KOPT-K1 (cell line): ENCODE measurements at regions not wholly inside any gene's neighbourhood (a gene's known extent, or its start where the extent isn't known, plus 50 kb on each side); places are given as distances from the start of the nearest gene placed in this dataset.
"Not testable (repeated sequence)": the region's sequence is repeated elsewhere in the genome, so short reads cannot be mapped to it uniquely, and the experiment has no call there.

Experiments
- H3K27ac ChIP-seq: fragments of 200-600 bp; sonication (generic); 2 replicates; pipeline ENCODE4 v1.5.1; 2016; ENCODE audit warnings: antibody characterized with exemption, mild to moderate bottlenecking, low read depth, low read length; ENCODE audit not compliant: poor library complexity, severe bottlenecking
- H3K36me3 ChIP-seq: fragments of 200-600 bp; sonication (generic); 2 replicates; pipeline ENCODE4 v1.5.1; 2017; ENCODE audit warnings: antibody characterized with exemption, mild to moderate bottlenecking, low read length, moderate library complexity; ENCODE audit not compliant: insufficient read depth
- H3K9me3 ChIP-seq: fragments of 200-600 bp; sonication (generic); 2 replicates; pipeline ENCODE4 v1.5.1; 2017; ENCODE audit warnings: antibody characterized with exemption, low read length, mild to moderate bottlenecking; ENCODE audit not compliant: insufficient read depth, poor library complexity, severe bottlenecking

DNA sequence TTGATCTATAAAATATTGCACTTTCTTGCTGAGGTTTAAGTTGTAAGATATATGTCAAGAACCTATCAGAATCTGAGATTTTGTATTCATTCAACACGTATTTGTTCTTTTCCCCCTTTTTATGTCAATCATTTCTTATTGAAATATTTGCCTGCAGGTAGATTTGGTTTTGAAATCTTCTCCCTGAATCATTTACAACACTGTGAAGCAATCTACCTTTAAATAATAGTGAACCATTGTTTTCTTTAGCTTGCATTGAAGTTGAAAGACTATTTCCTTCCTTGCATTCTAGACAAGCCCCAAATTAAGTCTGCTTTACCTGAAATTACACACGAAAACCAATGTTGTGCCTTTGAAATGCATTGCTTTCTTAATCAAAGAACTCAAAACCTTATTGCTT, 460.2 kb downstream of the KIF2B start:
- no peaks in the 10 kb centered on the region for H3K9me3 ChIP-seq
- H3K36me3 ChIP-seq: no peaks in the 10 kb centered on the region
- no peak overlapping the region for H3K27ac ChIP-seq

DNA sequence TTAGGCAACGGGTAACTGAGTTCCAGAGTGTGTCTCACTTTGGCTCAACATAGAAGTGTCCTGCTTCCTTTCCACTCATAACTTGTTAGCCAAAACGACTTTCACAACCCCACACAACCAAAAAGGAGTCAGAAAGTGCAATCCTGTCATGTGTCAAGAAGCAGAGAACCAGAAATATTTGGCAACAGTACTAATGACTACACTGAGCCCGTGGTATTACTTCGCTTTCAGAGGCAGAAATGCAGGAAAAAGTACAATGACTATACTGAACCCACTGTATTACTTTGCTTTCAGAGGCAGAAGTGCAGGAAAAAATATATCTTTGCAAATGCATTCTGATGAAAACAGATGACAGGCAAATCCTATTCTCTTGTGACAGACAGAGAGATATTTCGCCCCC, 484.6 kb downstream of the KIF2B start:
- H3K36me3 ChIP-seq: no peaks in the 10 kb centered on the region
- H3K9me3 ChIP-seq: no peaks in the 10 kb centered on the region
- H3K27ac ChIP-seq: no peak overlapping the region

GRCh38 chr17:54324813-54325212, 502.1 kb downstream of the KIF2B start:
- Histone ChIP-seq H3K27ac (no peak overlapping the region), H3K36me3 (no peaks in the 10 kb centered on the region), H3K9me3 (peaks cover 11% of the 10 kb centered on the region)

DNA sequence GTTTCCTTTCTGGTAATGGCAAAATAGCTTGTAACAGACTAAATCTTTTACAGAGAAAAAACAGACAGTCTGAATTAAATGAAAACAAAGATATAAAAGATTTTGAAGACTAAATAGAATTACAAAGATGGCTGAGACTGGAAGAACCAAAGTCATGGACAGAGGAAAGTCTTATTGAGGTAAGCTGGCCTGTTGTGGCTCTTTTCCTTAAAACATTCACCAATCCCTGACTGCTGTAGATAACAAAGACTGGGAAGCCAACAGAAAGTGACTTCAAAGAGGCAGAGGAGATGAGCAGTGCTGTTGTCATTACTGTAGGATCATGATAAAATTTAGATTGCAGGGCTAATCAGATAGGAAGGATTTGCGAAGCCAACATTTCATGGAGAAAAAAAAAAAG, 517.0 kb downstream of the KIF2B start:
- H3K9me3 ChIP-seq: no peaks in the 10 kb centered on the region
- no peak overlapping the region for H3K27ac ChIP-seq
- H3K36me3 ChIP-seq: no peaks in the 10 kb centered on the region

- no peaks in the 10 kb centered on the region for H3K9me3 ChIP-seq
- no peaks in the 10 kb centered on the region for H3K36me3 ChIP-seq
- no peak overlapping the region for H3K27ac ChIP-seq
Measured at GRCh38 chr17:54347495-54347894, 524.8 kb downstream of the KIF2B start.

- Histone ChIP-seq H3K36me3 (no peaks in the 10 kb centered on the region), H3K27ac (no peak overlapping the region), H3K9me3 (no peaks in the 10 kb centered on the region)
Measured at GRCh38 chr17:54348234-54348633, 525.5 kb downstream of the KIF2B start.

DNA sequence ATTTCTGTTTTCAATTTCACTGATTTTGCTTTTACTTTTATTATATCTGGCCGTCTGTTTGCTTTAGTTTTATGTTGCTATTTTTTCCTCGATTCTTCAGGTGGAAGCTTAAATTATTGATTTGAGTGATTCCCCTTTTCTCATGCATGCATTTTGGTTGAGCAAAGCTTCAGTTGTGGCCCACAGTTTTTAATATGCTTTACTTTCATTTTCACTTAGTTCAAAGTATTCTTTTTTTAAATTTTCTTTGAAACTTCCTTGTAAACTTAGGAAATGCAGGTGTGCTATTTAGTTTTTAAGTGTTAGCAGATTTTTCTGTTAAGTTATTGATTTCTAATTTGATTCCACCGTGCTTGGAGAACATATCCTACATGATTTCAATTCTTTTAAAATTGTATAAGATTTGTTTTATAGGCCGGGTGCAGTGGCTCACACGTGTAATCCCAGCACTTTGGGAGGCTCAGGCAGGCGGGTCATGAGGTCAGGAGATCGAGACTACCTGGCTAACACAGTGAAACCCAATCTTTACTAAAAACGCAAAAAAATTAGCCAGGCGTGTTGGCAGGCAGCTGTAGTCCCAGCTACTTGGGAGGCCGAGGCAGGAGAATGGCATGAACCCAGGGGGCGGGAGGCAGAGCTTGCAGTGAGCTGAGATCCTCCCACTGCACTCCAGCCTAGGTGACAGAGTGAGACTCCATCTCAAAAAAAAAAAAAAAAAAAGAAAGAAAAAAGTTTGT, 531.2 kb downstream of the KIF2B start:
- Histone ChIP-seq H3K27ac (peak overlapping the region; percentile 32), H3K9me3 (peaks cover 6% of the 10 kb centered on the region), H3K36me3 (no peaks in the 10 kb centered on the region)

DNA sequence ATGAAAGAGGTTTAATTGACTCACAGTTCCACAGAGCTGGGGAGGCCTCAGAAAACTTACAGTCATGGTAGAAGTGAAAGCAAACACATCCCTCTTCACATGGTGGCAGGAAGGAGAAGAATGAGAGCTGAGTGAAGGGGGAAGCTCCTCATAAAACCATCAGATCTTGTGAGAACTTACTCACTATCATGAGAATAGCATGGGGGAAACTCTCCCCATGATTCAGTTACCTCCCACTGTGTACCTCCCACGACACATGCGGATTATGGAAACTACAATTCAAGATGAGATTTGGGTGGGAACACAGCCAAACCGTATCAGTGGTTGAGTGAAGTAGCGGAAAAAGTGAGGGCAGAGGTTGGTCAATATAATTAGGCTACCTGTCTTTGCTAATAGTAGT, 538.3 kb downstream of the KIF2B start:
- not testable (repeated sequence) for H3K27ac ChIP-seq, H3K9me3 ChIP-seq

GRCh38 chr17:54368906-54369305, 531.7 kb upstream of the TOM1L1 start:
- Histone ChIP-seq H3K27ac (no peak overlapping the region), H3K36me3 (no peaks in the 10 kb centered on the region), H3K9me3 (no peaks in the 10 kb centered on the region)

More for the DNA sequence above, 538.3 kb downstream of the KIF2B start:
- H3K36me3 ChIP-seq: not testable (repeated sequence)

DNA sequence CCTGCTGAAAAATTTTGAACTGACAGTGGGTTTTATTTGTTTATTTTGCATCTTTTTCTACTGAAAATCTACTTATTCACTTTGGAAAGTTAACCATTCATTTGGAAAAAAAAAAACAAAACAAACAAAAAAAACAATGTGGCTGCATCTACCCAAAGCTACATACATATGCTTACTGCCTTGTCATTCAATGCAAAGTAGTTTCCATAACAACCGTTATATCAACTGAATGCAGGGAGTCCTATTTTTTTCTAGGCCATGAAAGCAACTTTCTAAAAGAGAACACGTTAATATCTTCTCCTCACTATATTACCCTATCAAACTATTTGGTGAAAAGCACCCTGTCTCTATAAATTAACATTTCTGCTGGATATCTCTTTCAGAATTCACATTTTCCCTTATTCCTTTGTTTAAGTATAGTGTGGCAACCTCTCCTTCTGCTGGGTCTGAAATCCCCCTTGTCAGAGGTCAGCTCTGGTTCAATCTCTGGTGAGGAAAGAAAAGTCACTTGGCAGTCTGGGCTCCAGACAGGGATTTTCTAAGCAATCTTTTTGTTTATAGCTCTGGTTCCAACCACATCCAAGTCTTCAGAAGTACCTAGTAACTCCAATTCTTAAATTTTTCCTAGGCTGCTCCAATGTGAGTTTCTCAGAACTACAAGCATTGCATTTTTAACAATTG, 528.4 kb upstream of the TOM1L1 start:
- no peaks in the 10 kb centered on the region for H3K36me3 ChIP-seq
- H3K9me3 ChIP-seq: no peaks in the 10 kb centered on the region
- H3K27ac ChIP-seq: no peak overlapping the region

- no peak overlapping the region for H3K27ac ChIP-seq
- no peaks in the 10 kb centered on the region for H3K9me3 ChIP-seq
- H3K36me3 ChIP-seq: no peaks in the 10 kb centered on the region
Measured at GRCh38 chr17:54373970-54374369, 526.7 kb upstream of the TOM1L1 start.

GRCh38 chr17:54376409-54376808, 524.2 kb upstream of the TOM1L1 start:
- H3K27ac ChIP-seq, H3K9me3 ChIP-seq, H3K36me3 ChIP-seq: not testable (repeated sequence)

DNA sequence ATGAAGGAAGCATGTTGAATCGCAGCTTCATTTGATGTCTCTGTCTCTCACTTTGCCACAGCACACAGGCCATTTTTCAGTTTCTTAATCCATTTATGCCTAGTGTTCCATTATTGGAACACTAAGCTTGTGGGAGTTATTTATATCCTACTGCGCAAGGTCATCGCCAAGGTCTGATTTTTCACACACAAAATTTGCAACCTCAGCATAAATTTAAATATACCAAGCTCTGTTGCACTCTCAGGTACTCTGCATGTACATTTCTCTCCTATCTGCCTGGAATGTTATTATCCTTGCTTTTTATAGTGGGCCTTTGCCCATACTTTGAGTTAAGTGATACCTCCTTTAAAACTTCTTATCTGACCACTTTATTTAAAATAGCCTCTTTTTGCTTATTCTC, 519.2 kb upstream of the TOM1L1 start:
- no peaks in the 10 kb centered on the region for H3K9me3 ChIP-seq
- no peak overlapping the region for H3K27ac ChIP-seq
- H3K36me3 ChIP-seq: no peaks in the 10 kb centered on the region

GRCh38 chr17:54404259-54404658, 496.4 kb upstream of the TOM1L1 start:
- Histone ChIP-seq H3K27ac (no peak overlapping the region), H3K9me3 (no peaks in the 10 kb centered on the region), H3K36me3 (no peaks in the 10 kb centered on the region)

GRCh38 chr17:54405826-54406225, 494.8 kb upstream of the TOM1L1 start:
- H3K36me3 ChIP-seq: no peaks in the 10 kb centered on the region
- no peaks in the 10 kb centered on the region for H3K9me3 ChIP-seq
- no peak overlapping the region for H3K27ac ChIP-seq

DNA sequence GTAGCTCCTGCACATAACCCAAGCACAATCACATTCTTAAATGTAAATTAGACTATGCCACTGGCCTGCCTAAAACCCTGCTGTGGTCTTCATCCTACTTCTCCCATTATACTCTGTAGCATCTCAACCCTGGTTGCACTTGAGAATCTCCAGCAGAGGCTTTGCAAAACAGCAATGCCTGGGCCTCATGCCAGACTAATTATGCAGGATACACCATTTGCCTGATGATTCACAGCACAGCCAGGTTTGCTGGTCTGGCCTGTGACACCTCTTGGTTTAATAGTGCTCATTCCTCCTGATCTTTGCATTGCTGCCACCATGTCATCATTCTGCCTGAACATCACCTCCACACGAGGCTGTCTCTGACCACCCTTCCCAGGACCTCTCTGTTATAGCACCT, 491.9 kb upstream of the TOM1L1 start:
- no peaks in the 10 kb centered on the region for H3K36me3 ChIP-seq
- no peak overlapping the region for H3K27ac ChIP-seq
- H3K9me3 ChIP-seq: no peaks in the 10 kb centered on the region
